AG08395 (cell line): ENCODE measurements at regions not wholly inside any gene's neighbourhood (a gene's known extent, or its start where the extent isn't known, plus 50 kb on each side); places are given as distances from the start of the nearest gene placed in this dataset.

Experiments
- DNase-seq: peaks from one replicate; pipeline ENCODE4 v3.0.0; 2012; ENCODE audit warnings: mixed read lengths, low spot score

- peak; percentile 45 for DNase-seq
Measured at GRCh38 chr2:63780518-63781155, 61.1 kb upstream of the UGP2 start.

- DNase-seq = no peak
Measured at GRCh38 chr2:63784461-63784860, 57.2 kb upstream of the UGP2 start.

- DNase-seq = no peak
Measured at GRCh38 chr2:63785096-63785495, 56.6 kb upstream of the UGP2 start.

GRCh38 chr2:63786471-63786870 is 55.2 kb upstream of the UGP2 start:
- DNase-seq = no peak

- peak; percentile 41 for DNase-seq
Measured at GRCh38 chr2:63788071-63788470, 53.6 kb upstream of the UGP2 start.

- peak; percentile 28 for DNase-seq
Measured at GRCh38 chr2:63789338-63790020, 52.2 kb upstream of the UGP2 start.

- no peak for DNase-seq
Measured at GRCh38 chr2:63790491-63790890, 51.2 kb upstream of the UGP2 start.

- DNase-seq = peak; percentile 80
Measured at GRCh38 chr2:63790906-63791305, 50.8 kb upstream of the UGP2 start.

GRCh38 chr2:63791387-63791786 is 50.3 kb upstream of the UGP2 start:
- no peak for DNase-seq
